KG1 (cell line): ENCODE measurements at regions not wholly inside any gene's neighbourhood (a gene's known extent, or its start where the extent isn't known, plus 50 kb on each side); places are given as distances from the start of the nearest gene placed in this dataset.
"Not testable (repeated sequence)": the region's sequence is repeated elsewhere in the genome, so short reads cannot be mapped to it uniquely, and the experiment has no call there.

Experiments
- DNase-seq: peaks from one replicate; lab custom pipeline; 2025; lab: John Stamatoyannopoulos, UW

DNA sequence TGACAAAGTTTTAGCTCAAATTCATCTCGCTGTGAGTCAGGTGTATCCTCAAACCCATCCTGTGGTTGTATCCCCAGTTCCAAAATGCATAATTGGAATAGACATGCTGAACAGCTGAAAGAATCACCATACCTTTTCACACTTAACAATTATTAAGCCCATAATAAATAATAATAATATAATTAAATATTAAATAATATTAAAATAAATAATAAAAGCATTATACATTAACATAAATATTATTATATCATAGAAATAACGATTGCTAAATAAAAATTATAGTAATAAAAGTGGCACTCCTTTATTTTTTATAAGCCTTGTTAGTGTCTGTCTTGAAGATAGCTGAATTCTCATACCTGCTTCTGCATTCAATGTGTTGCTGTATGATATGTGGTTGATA is 257.5 kb upstream of the B3GALT2 start:
- DNase-seq, result no peak

DNA sequence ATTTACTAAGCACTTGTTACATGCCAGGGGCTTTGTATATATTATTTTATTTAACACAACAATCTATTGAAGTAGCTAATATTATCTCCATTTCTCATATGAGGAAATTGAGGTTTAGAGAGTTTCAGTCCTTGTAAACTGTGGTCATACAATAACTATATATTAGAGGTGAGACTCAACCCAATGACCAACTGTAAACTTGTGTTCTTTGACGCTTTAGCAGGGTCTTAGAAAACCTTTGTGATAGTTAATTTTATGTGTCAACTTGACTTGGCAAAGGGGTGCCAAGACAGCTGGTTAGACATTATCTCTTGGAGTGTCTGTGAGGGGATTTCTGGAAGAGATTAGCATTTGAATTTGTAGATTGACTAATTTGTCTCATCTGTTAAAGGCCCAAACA is 252.4 kb upstream of the B3GALT2 start:
- DNase-seq, result no peak

- DNase-seq, result no peak
Observed at GRCh38 chr1:193438312-193438711, 251.9 kb upstream of the B3GALT2 start.

DNA sequence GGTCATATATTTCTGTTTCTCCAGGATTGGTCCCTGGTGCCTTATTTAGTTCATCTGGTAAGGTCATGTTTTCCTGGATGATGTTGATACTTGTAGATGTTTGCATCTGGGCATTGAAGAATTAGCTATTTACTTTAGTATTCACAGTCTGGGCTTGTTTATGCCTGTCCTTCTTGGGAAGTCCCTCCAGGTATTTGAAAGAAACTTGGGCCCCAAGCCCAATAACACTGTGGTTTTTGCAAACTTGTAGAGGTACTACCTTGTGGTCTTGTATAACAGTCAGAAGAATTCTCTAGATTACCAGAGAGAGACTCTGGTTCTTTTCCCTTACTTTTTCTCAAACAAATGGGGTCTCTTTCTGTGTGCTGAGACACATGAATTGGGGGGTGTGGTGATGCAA is 251.4 kb upstream of the B3GALT2 start:
- DNase-seq, result no peak

- not testable (repeated sequence) for DNase-seq
Observed at GRCh38 chr1:193437333-193437732, 250.9 kb upstream of the B3GALT2 start.

DNA sequence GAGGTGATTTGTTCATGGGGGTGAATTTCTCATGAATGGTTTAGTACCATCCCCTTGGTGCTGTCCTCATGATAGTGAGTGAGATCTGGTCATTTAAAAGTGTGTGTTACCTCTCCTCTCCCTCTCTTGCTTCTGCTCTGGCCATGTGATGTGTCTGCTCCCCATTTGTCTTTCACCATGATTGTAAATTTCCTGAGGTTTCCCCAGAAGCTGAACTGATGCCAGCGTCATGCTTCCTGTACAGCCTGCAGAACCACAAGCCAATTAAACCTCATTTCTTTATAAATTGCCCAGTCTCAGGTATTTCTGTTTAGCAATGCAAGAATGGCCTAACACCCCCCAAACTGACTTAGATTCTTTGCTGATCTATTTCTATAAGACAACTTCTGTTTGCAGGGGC is 249.4 kb upstream of the B3GALT2 start:
- no peak for DNase-seq

DNA sequence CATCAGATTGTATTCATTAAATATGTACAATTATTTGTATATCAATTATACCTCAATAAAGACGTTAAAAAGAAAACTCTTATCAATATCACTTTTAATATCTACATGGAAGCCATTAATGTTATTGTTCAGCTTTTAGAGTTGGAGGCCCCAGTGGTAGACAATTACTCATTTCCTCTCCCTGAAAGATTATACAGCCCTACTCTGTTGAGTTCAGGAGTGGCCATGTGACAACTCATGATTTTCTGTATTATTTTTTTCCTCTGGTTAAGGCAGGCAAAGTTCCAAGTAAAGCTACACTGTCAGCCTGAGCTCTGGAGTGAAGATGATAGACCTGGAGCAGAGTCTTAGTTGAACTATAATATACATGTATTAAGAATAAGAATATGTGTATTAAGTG is 247.9 kb upstream of the B3GALT2 start:
- no peak for DNase-seq

DNA sequence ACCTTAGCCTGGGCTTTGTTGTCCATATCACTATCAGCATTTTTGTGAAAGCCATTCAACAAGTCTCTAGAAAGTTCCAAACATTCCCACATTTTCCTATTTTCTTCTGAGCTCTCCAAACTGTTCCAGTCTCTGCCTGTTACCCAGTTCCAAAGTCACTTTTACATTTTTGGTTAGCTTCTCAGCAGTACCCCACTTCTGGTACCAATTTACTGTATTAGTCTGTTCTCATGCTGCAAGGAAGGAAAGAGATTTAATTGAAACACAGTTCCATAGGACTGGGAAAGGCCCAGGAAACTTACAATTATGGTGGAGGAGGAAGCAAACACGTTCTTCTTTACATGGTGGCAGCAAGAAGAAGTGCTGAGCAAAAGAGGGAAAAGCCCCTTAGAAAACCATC is 247.2 kb upstream of the B3GALT2 start:
- DNase-seq, result no peak

- DNase-seq, result no peak
Observed at GRCh38 chr1:193432979-193433587, 246.7 kb upstream of the B3GALT2 start.

DNA sequence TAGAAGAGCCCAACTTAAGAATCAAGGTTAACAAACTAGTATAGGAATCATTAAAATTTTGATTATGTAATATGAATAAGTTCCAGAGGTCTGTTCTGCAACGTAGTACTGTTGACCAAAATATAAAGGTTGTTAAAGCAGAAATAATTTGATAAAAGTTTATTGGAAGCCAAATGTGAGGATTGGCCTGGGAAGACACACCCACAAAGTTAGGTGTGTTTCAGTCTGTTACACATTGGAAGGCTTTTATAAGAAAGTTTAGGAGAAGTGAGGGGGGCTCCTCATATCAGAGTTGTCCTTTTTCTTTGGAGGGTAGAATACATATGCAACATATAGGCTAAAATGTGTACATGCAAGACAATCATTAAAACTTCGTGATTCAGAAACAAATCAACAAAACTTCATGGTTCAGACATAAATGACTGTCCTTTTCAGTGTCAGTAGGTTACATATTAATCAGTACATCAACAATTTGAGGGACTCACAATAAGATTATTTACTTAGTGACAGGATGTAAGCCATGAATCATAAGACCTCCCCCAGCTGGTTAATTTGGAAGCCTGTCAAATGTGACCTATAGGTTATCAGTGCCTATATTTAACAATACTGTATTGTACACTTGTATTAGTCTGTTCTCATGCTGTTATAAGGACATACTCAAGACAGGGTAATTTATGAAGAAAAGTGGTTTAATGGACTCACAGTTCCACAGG is 245.0 kb upstream of the B3GALT2 start:
- DNase-seq, result no peak

- no peak for DNase-seq
Observed at GRCh38 chr1:193427524-193427923, 241.1 kb upstream of the B3GALT2 start.

- DNase-seq, result no peak
Observed at GRCh38 chr1:193426061-193426460, 239.6 kb upstream of the B3GALT2 start.

DNA sequence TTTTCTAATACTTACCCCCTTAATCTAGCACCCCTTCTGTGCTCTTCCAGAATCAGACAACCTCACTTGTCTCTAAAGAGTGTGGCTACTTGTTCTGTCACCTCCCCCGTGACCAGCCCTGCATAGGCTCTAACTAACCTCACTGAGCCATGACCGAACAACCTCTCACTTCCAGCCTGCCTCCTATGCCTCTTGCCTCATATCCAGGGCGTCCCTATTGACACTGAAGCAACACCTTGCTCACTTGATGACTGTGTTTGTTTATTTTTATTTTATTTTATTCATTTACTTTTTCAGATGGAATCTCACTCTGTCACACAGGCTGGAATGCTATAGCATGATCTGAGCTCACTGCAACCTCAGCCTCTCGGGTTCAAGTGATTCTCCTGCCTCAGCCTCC is 235.1 kb upstream of the B3GALT2 start:
- no peak for DNase-seq

DNA sequence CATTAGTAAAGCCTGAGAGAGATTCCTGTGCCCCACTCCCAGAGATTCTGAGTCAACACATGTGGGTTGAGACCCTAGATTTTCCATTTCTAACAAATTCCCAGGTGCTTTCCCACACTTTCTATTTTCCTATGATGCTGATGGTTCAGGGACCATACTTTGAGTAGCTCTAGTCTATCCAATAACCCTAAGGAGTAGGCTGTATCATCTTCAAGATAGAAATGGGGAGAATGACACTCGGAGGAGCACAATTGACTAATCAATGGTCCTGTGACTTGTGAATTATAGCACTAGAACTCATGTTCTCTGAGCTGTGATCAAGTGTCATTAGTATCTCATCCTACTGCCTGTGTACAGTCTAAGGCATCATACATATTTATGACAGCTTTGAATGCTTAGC is 232.9 kb upstream of the B3GALT2 start:
- no peak for DNase-seq

GRCh38 chr1:193418745-193419058 is 232.3 kb upstream of the B3GALT2 start:
- no peak for DNase-seq

DNA sequence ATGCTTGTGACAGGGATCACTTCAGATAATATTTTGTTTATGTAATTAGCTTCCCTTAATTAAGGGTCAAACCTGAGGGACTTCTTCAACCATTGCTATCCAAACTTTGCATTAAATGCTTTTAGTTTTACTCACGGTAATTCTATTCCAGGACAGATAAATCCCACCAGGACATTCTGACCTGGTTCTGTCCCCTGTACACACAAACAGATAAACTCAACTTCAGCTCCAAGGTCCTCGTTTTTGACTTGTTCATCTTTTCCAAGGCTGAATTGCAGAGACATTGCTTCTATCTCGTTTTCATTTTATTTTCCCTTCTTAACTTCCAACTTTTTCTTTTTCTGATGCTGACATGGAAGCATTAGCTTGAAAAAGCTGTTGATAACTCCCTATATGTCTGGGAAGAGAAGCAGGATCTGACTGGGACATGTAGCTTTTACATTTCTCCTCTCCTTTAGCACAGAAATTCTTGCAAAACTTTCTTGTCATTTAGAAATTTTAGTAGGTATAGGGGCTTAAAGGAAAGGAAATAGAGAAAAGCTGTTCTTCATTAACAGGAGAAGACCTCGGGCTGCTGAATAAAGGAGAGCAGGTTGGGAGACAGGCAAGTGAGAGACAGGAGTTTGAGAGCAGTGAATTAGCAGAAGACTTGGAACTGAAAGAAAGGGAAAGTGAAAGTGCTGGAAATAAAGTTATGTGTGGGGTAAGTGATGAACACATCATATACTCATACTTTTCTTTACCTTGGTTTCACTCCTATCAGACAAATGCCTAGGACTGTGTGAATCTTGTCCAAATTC is 231.7 kb upstream of the B3GALT2 start:
- DNase-seq, result no peak

- DNase-seq, result no peak
Observed at GRCh38 chr1:193417403-193417802, 231.0 kb upstream of the B3GALT2 start.

DNA sequence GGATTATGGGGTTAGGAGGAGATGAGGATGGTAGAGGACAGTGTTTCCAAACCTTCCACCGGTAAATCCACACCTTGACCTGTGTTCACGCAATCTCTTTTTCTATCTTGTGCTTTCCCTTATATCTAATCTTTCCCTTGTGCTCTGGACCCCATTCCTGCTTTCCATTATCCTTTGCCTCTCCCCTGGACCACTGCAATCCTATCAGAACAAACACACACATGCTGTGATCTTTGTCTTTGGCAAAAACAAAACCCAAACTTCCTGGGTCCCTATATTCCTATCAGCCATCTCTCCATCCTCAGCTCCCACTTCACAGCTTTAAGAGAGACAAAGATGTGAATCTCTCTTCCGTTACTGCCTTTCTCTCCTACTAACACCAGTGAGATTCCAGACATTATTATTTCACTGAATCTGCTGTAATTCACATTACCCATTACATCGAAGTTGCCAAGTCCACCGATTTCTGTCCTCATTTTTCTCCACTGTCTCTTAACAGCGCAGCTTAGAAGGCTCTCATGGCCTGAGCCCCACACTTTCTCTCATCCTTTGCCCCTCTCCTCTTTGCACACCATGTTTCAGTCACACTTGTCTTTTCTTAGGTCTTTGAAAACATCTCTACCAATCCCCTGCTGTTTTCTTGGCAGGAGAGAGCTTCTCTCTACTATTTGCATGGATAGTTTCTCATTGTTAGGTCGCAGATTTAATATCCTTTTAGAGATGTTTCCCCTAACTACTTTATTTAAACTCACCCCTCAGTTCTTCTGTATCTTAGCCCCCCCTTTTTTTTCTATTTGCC is 230.0 kb upstream of the B3GALT2 start:
- no peak for DNase-seq

GRCh38 chr1:193415256-193415655 is 228.8 kb upstream of the B3GALT2 start:
- DNase-seq, result no peak

DNA sequence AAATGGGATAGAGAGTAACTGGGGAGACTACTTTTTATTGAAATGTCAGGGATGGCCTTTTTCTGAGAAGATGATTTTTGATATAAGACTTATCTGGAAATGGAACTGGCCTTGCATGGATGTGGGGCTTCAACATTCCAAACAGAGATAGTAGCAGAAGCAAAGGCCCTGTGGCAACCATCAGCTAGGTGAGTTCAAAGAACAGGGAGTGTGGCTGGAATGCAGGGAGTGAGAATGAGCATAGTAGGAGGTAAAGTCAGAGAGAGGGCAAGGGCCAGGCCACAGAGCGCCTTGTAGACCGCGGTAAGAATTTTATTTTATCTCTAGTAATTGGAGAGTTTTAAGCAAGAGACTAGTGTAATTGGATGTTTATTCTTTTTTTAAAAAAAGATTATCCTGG is 227.0 kb upstream of the B3GALT2 start:
- no peak for DNase-seq

- no peak for DNase-seq
Observed at GRCh38 chr1:193412748-193413147, 226.3 kb upstream of the B3GALT2 start.

- no peak for DNase-seq
Observed at GRCh38 chr1:193411714-193412113, 225.3 kb upstream of the B3GALT2 start.

DNA sequence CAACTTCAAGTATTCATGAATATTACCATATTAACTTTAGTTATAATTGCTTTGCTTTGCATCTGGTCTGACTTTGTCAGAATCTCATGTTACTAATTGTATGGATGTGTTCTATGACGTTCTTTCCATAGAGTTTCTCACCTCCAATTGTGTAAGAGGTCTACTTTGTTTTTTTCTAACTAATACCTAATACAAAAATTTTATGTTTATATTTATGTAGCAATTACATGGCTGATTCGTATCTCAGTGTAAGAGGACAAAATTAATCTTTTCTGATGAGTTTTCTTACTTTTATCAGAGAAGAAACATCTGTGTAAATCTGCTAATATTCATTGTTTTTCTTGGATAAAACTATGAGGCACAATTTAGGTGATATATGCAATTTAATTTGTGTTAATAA is 224.8 kb upstream of the B3GALT2 start:
- no peak for DNase-seq
